Lower leg skin (tissue), 3 donors: ENCODE measurements at regions not wholly inside any gene's neighbourhood (a gene's known extent, or its start where the extent isn't known, plus 50 kb on each side); places are given as distances from the start of the nearest gene placed in this dataset.

Experiments used
- CTCF ChIP-seq, 3 donors: fragments of 450-650 bp; IDR thresholded peaks; one replicate each; pipeline ENCODE4 v1.5.1; 2016; ENCODE audit warnings: antibody characterized with exemption in 3 of 3, mild to moderate bottlenecking in 3 of 3, moderate library complexity in 2 of 3
- POLR2A ChIP-seq, 2 donors: fragments of 450-650 bp; IDR thresholded peaks; one replicate each; pipeline ENCODE4 v1.6.1; 2016 to 2017; ENCODE audit warnings: antibody characterized with exemption in 2 of 2, mild to moderate bottlenecking in 1 of 2, moderate library complexity in 1 of 2

- TF ChIP-seq CTCF (IDR thresholded peaks at IDR 0.05) (no peak), POLR2A (IDR thresholded peaks at IDR 0.05) (no peak)
Observed at GRCh38 chr1:64343823-64344190, 126.1 kb upstream of the CACHD1 start.
